ENCODE measurements at regions not wholly inside any gene's neighbourhood (a gene's known extent, or its start where the extent isn't known, plus 50 kb on each side); places are given as distances from the start of the nearest gene placed in this dataset.

- no peaks in the 10 kb centered on the region for H3K27me3 ChIP-seq
- H3K4me3 ChIP-seq, result no peak overlapping the region
- DNase-seq, result no peak
- no peaks in the 10 kb centered on the region for H3K36me3 ChIP-seq
- no peaks in the 10 kb centered on the region for H3K9me3 ChIP-seq
- TF ChIP-seq POLR2A (IDR thresholded peaks at IDR 0.05) (no peak), POLR2AphosphoS5 (IDR thresholded peaks at IDR 0.05) (no peak), CTCF (IDR thresholded peaks at IDR 0.05) (no peak), EP300 (IDR thresholded peaks at IDR 0.05) (no peak)
- intact Hi-C loops (cut with DNase I), result no loop called here
- H3K27ac ChIP-seq, result no peak overlapping the region
- 77 to 81% methylated on average over 7 of the region's 7 CpGs for WGBS, 2 donors
- H3K4me1 ChIP-seq, result no peaks in the 10 kb centered on the region
Observed at GRCh38 chr9:117970276-117971050, 266.3 kb downstream of the TLR4 start.

- Histone ChIP-seq H3K4me1 (no peaks in the 10 kb centered on the region), H3K27ac (no peak overlapping the region), H3K36me3 (no peaks in the 10 kb centered on the region), H3K4me3 (no peak overlapping the region), H3K27me3 (no peaks in the 10 kb centered on the region), H3K9me3 (no peaks in the 10 kb centered on the region)
- no peak for TF ChIP-seq POLR2AphosphoS5 (IDR thresholded peaks at IDR 0.05)
- TF ChIP-seq POLR2A (IDR thresholded peaks at IDR 0.05), result no peak
- TF ChIP-seq CTCF (IDR thresholded peaks at IDR 0.05), result no peak
- no peak for TF ChIP-seq EP300 (IDR thresholded peaks at IDR 0.05)
- DNase-seq, result no peak
- intact Hi-C loops (cut with DNase I), result no loop called here
- WGBS, 2 donors, result 56 to 77% methylated on average over 3 of the region's 3 CpGs
Observed at GRCh38 chr9:117974108-117974507, 269.9 kb downstream of the TLR4 start.

- H3K9me3 ChIP-seq, result no peaks in the 10 kb centered on the region
- H3K4me3 ChIP-seq, result no peak overlapping the region
- H3K36me3 ChIP-seq, result no peaks in the 10 kb centered on the region
Observed at GRCh38 chr9:117979914-117980313, 275.7 kb downstream of the TLR4 start.

GRCh38 chr9:117987945-117988344, 283.7 kb downstream of the TLR4 start:
- Histone ChIP-seq H3K4me3 (no peak overlapping the region), H3K27ac (no peak overlapping the region), H3K36me3 (no peaks in the 10 kb centered on the region), H3K9me3 (no peaks in the 10 kb centered on the region), H3K4me1 (no peaks in the 10 kb centered on the region), H3K27me3 (no peaks in the 10 kb centered on the region)
- intact Hi-C loops (cut with DNase I), result no loop called here
- TF ChIP-seq EP300 (IDR thresholded peaks at IDR 0.05) (no peak), CTCF (IDR thresholded peaks at IDR 0.05) (no peak)
- DNase-seq, result no peak

More at GRCh38 chr9:117979914-117980313, 275.7 kb downstream of the TLR4 start:
- WGBS, 2 donors, result 94 to 99% methylated on average over 2 of the region's 2 CpGs
- Histone ChIP-seq H3K27me3 (no peaks in the 10 kb centered on the region), H3K4me1 (no peaks in the 10 kb centered on the region), H3K27ac (no peak overlapping the region)
- DNase-seq, result no peak
- intact Hi-C loops (cut with DNase I), result no loop called here
- TF ChIP-seq POLR2AphosphoS5 (IDR thresholded peaks at IDR 0.05) (no peak), EP300 (IDR thresholded peaks at IDR 0.05) (no peak), CTCF (IDR thresholded peaks at IDR 0.05) (no peak), POLR2A (IDR thresholded peaks at IDR 0.05) (no peak)

- no peaks in the 10 kb centered on the region for H3K9me3 ChIP-seq
- no peaks in the 10 kb centered on the region for H3K36me3 ChIP-seq
- intact Hi-C loops (cut with DNase I), result no loop called here
- H3K4me3 ChIP-seq, result no peak overlapping the region
- no peaks in the 10 kb centered on the region for H3K27me3 ChIP-seq
- WGBS, 2 donors, result 1 to 8% methylated on average over 6 of the region's 6 CpGs
- no peaks in the 10 kb centered on the region for H3K4me1 ChIP-seq
- H3K27ac ChIP-seq, result no peak overlapping the region
- TF ChIP-seq POLR2AphosphoS5 (IDR thresholded peaks at IDR 0.05) (no peak), POLR2A (IDR thresholded peaks at IDR 0.05) (no peak), CTCF (IDR thresholded peaks at IDR 0.05) (no peak), EP300 (IDR thresholded peaks at IDR 0.05) (no peak)
- no peak for DNase-seq
Observed at GRCh38 chr9:117992006-117992405, 287.8 kb downstream of the TLR4 start.
